Gastroesophageal sphincter (tissue), 4 donors: ENCODE measurements at regions not wholly inside any gene's neighbourhood (a gene's known extent, or its start where the extent isn't known, plus 50 kb on each side); places are given as distances from the start of the nearest gene placed in this dataset.
"Not testable (repeated sequence)": the region's sequence is repeated elsewhere in the genome, so short reads cannot be mapped to it uniquely, and the experiment has no call there.

ENCODE experiments used
- ATAC-seq: fragments of 150-250 bp; one replicate; pipeline ENCODE4 v1.9.1; 2016; ENCODE audit warnings: mild to moderate bottlenecking, moderate library complexity
- H3K27ac ChIP-seq, 4 donors: fragments of 200-600 bp; sonication (generic) in 3 of 4; 1 replicate in 3 of 4; 2 replicates in 1 of 4; pipeline ENCODE4 v1.5.1; 2016 to 2019
- H3K27me3 ChIP-seq: fragments of 200-600 bp; sonication (generic); one replicate; pipeline ENCODE4 v1.5.1; 2019
- H3K36me3 ChIP-seq, 2 donors: fragments of 200-600 bp; sonication (generic); one replicate each; pipeline ENCODE4 v1.5.1; 2019; ENCODE audit warnings: control low read depth in 1 of 2
- H3K4me1 ChIP-seq, 3 donors: fragments of 200-600 bp; sonication (generic); 1 replicate in 2 of 3; 2 replicates in 1 of 3; pipeline ENCODE4 v1.5.1; 2016 to 2019; ENCODE audit warnings: control low read depth in 2 of 3
- H3K4me3 ChIP-seq, 2 donors: fragments of 200-600 bp; sonication (generic); one replicate each; pipeline ENCODE4 v1.5.1; 2019; ENCODE audit warnings: mild to moderate bottlenecking in 1 of 2, moderate library complexity in 1 of 2
- H3K9me3 ChIP-seq, 3 donors: fragments of 200-600 bp; sonication (generic); one replicate each; pipeline ENCODE4 v1.5.1; 2017 to 2019; ENCODE audit warnings: control low read depth in 2 of 3
- EP300 ChIP-seq: sonication (generic); formaldehyde crosslinking; IDR thresholded peaks from one replicate; pipeline ENCODE4 v1.6.1; 2017; ENCODE audit warnings: antibody characterized with exemption, mild to moderate bottlenecking
- POLR2A ChIP-seq, 2 donors: fragments of 450-650 bp; IDR thresholded peaks; one replicate each; pipeline ENCODE4 v1.6.1; 2017; ENCODE audit warnings: antibody characterized with exemption in 2 of 2, mild to moderate bottlenecking in 2 of 2, moderate library complexity in 1 of 2
- POLR2AphosphoS5 ChIP-seq: sonication (generic); formaldehyde crosslinking; IDR thresholded peaks from one replicate; pipeline ENCODE4 v1.6.1; 2017; ENCODE audit warnings: antibody characterized with exemption
- WGBS, 2 donors: methylation state at CpG; one replicate each; pipeline ENCODE4 v1.1.5; 2018; ENCODE audit warnings: low coverage in 1 of 2; 5-methylcytosine and 5-hydroxymethylcytosine counted together
- TF ChIP-seq, protein P1 (sequence below), 4 experiments: fragments of 200-600 bp in 2 of 4; fragments of 450-650 bp in 2 of 4; sonication (generic) in 1 of 4; IDR thresholded peaks; one replicate each; pipeline ENCODE4 v1.5.1; 2017 to 2019; ENCODE audit warnings: antibody characterized with exemption in 4 of 4, mild to moderate bottlenecking in 2 of 4, moderate library complexity in 2 of 4

DNA sequence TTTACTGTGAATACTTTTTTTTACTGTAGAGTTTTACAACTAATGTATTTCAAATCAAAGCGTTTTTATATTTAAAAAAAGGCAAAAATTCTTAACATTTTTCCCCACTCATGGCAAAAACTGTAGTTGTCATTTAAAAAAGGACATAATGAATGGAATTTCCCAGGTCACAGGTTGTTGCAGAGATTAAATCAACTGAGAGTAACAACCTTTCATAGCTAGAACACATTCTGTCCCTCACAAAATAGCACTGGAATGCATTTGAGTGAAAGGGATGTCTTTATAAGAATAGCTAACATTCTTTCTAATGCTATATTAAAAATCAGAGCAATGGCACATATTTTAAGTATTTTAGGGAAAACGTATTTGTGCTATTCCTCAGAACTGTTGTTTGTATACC lies 1393.3 kb upstream of the ATXN8OS start:
- no peaks in the 10 kb centered on the region for H3K4me1 ChIP-seq
- no peak for ATAC-seq
- no peak overlapping the region for H3K27ac ChIP-seq
- no peak overlapping the region for H3K4me3 ChIP-seq
- H3K27me3 ChIP-seq, result no peaks in the 10 kb centered on the region
- whole genome bisulfite sequencing, 2 donors, result 25 to 54% methylated on average over 2 of the region's 2 CpGs
- H3K36me3 ChIP-seq, result no peaks in the 10 kb centered on the region
- H3K9me3 ChIP-seq, result no peaks in the 10 kb centered on the region
- TF ChIP-seq POLR2A (IDR thresholded peaks at IDR 0.05), result no peak
- no peak for TF ChIP-seq EP300
- no peak for TF ChIP-seq POLR2AphosphoS5
- TF ChIP-seq, protein P1, sequence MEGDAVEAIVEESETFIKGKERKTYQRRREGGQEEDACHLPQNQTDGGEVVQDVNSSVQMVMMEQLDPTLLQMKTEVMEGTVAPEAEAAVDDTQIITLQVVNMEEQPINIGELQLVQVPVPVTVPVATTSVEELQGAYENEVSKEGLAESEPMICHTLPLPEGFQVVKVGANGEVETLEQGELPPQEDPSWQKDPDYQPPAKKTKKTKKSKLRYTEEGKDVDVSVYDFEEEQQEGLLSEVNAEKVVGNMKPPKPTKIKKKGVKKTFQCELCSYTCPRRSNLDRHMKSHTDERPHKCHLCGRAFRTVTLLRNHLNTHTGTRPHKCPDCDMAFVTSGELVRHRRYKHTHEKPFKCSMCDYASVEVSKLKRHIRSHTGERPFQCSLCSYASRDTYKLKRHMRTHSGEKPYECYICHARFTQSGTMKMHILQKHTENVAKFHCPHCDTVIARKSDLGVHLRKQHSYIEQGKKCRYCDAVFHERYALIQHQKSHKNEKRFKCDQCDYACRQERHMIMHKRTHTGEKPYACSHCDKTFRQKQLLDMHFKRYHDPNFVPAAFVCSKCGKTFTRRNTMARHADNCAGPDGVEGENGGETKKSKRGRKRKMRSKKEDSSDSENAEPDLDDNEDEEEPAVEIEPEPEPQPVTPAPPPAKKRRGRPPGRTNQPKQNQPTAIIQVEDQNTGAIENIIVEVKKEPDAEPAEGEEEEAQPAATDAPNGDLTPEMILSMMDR (IDR thresholded peaks at IDR 0.05), result no peak

DNA sequence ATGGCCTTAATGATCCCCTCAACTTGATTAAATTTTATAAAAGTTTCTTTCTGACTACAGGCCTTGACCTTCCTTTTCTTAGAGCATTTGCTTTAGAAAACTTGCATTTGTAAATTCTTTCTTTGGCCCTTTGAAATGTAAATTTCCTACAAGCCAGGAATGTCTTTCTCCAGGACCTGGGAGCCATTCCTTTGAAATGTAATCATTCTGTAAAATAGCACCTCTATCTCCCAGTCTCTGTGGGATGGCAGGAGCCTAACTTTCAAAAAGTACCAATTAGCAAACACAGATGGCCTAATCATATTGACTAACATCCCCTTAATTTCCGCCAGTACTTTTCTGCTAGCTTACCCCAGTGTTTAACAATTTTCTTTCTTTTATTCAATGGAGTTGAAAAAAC lies 1394.2 kb upstream of the ATXN8OS start:
- TF ChIP-seq EP300 (no peak), POLR2A (IDR thresholded peaks at IDR 0.05) (no peak), POLR2AphosphoS5 (no peak)
- TF ChIP-seq, protein P1 (IDR thresholded peaks at IDR 0.05), result no peak
- ATAC-seq, result no peak
- no peaks in the 10 kb centered on the region for H3K9me3 ChIP-seq
- no peak overlapping the region for H3K4me3 ChIP-seq
- H3K27ac ChIP-seq, result no peak overlapping the region
- no peaks in the 10 kb centered on the region for H3K36me3 ChIP-seq
- H3K27me3 ChIP-seq, result no peaks in the 10 kb centered on the region
- no peaks in the 10 kb centered on the region for H3K4me1 ChIP-seq
- WGBS, 2 donors, result 79 to 80% methylated on average over 1 of the region's 1 CpG

DNA sequence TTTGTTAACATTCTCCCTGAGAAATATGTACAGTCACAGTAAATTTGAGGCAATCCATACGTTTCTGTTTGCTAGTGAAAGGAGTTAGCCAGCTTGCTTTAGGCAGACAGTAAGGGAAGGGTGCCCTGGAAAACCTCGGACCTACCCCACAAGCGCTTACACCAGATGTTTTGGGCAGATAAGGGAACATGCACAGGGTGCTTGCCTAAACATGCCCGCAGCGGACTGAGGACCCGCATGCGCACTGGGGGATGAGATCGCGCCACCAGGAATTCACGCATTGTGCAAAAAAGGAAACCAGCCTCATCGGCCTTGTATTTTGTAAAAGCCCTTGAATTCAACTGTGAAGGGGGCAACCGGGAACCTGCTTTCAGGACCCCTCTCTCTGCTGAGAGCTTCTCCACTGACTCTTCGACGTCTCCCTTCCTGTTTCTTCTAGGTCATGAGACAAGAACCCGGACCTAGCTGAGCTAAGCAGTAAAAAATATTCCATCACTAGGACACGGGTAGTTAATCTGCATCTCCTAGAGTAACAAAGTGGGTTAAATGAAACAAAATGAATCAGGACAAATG lies 1399.2 kb upstream of the ATXN8OS start:
- no peaks in the 10 kb centered on the region for H3K36me3 ChIP-seq
- TF ChIP-seq, protein P1 (IDR thresholded peaks at IDR 0.05), result no peak
- TF ChIP-seq POLR2AphosphoS5, result no peak
- no peaks in the 10 kb centered on the region for H3K4me1 ChIP-seq
- no peak overlapping the region for H3K4me3 ChIP-seq
- H3K9me3 ChIP-seq, result peaks cover 0 to 5% (median 0%) of the 10 kb centered on the region in 3 donors
- H3K27me3 ChIP-seq, result no peaks in the 10 kb centered on the region
- no peak overlapping the region for H3K27ac ChIP-seq
- 71 to 85% methylated on average over 8 of the region's 16 CpGs for WGBS, 2 donors
- ATAC-seq, result no peak

DNA sequence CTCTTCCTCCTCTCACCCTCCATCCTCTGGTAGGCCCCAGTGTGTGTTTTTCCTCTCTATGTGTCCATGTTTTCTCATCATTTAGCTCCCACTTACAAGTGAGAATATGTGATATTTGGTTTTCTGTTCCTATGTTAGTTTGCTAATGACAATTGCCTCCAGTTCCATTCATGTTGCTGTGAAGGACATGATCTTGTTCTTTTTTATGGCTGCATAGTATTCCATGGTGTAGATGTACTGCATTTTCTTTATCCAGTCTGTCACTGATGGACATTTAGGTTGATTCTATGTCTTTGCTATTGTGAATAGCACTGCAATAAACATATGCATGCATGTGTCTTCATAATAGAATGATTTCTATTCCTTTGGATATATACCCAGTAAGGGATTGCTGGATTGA lies 1401.6 kb upstream of the ATXN8OS start:
- H3K27ac ChIP-seq, H3K27me3 ChIP-seq, H3K36me3 ChIP-seq, H3K4me3 ChIP-seq, H3K9me3 ChIP-seq, ATAC-seq, H3K4me1 ChIP-seq: not testable (repeated sequence)

DNA sequence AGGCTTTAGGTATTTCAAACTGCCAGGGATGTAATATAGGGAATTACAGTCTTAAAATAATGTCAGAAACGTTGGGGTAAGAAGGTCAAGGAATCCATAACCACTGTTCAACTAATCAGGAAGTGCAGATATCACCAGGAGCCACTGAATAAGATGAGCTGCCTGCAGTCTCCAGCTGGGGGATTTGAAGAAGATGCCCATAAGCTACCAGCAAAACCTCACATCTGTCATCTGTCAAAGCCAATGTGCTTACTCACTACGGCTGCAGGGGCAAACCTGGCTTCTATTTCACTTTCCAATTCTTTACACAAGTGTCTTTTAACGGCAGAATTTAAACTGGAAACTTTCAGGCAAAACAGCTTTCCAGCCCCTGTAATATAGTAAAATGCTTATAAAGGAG lies 1410.1 kb upstream of the ATXN8OS start:
- no peaks in the 10 kb centered on the region for H3K9me3 ChIP-seq
- H3K36me3 ChIP-seq, result no peaks in the 10 kb centered on the region
- H3K27me3 ChIP-seq, result no peaks in the 10 kb centered on the region
- H3K27ac ChIP-seq, result no peak overlapping the region
- TF ChIP-seq POLR2A (IDR thresholded peaks at IDR 0.05), result no peak
- TF ChIP-seq POLR2AphosphoS5, result no peak
- TF ChIP-seq, protein P1 (IDR thresholded peaks at IDR 0.05), result no peak
- TF ChIP-seq EP300, result no peak
- 3 to 25% methylated on average over 2 to 3 of the region's 3 CpGs for WGBS, 2 donors
- H3K4me1 ChIP-seq, result no peaks in the 10 kb centered on the region
- ATAC-seq, result no peak
- H3K4me3 ChIP-seq, result no peak overlapping the region
